A549 (cell line): ENCODE measurements at regions not wholly inside any gene's neighbourhood (a gene's known extent, or its start where the extent isn't known, plus 50 kb on each side); places are given as distances from the start of the nearest gene placed in this dataset.

ENCODE experiments used
- ATAC-seq, 2 experiments: fragments of 200-7000 bp in 1 of 2; fragments of >200 bp in 1 of 2; cut with Nextera tagmentation in 1 of 2; cut with Tn5 transposase in 1 of 2; 3 replicates each; pipeline versions ENCODE4 v1.8.0 to v1.9.1; 2018 to 2020; ENCODE audit warnings: mild to moderate bottlenecking in 1 of 2, moderate library complexity in 1 of 2
- CTCF ChIA-PET: fragments of 300-600 bp; sonication (Branson Sonifier 250); formaldehyde crosslinking; extraction: SDS; loops from one replicate; lab custom pipeline; 2021; ENCODE audit warnings: antibody characterized with exemption, inconsistent platforms; lab: Yijun Ruan, JAX
- POLR2A ChIA-PET: fragments of 350-600 bp; formaldehyde crosslinking; extraction: SDS; loops from one replicate; lab custom pipeline; 2021; ENCODE audit warnings: antibody characterized with exemption, inconsistent platforms; lab: Yijun Ruan, JAX
- DNase-seq, 2 experiments: peaks; one replicate each; pipeline versions ENCODE4 v3.0.0 to v3.0.0-alpha.2; 2011 to 2016; ENCODE audit warnings: low read depth in 1 of 2, low spot score in 1 of 2
- FAIRE-seq: peaks from 2 replicates; lab custom pipeline; 2011; peaks lifted over from hg19 to GRCh38; lab: Jason Lieb, UNC
- H3K27ac ChIP-seq, 2 experiments: fragments of >200 bp; sonication (Bioruptor Twin); formaldehyde crosslinking; 3 replicates each; pipeline ENCODE4 v1.5.1; 2016 to 2017
- H3K4me1 ChIP-seq: fragments of >200 bp; sonication (Bioruptor Twin); formaldehyde crosslinking; 3 replicates; pipeline ENCODE4 v1.6.1; 2016
- H3K4me2 ChIP-seq: fragments of >200 bp; sonication (Bioruptor Twin); formaldehyde crosslinking; 3 replicates; pipeline ENCODE4 v1.6.1; 2016
- H3K4me3 ChIP-seq: fragments of >200 bp; sonication (Bioruptor Twin); formaldehyde crosslinking; 3 replicates; pipeline ENCODE4 v1.5.1; 2016
- H3K9me3 ChIP-seq: fragments of >200 bp; sonication (Bioruptor Twin); formaldehyde crosslinking; 3 replicates; pipeline ENCODE4 v1.6.1; 2016
- BHLHE40 ChIP-seq: IDR thresholded peaks from 2 replicates; pipeline ENCODE4 v1.6.1; 2012; ENCODE audit warnings: low read depth, low read length, inconsistent platforms
- CBX2 ChIP-seq: fragments of 200-600 bp; sonication (generic); IDR thresholded peaks from 2 replicates; pipeline ENCODE4 v1.6.1; 2016; ENCODE audit warnings: low read depth, mild to moderate bottlenecking, borderline replicate concordance
- CEBPB ChIP-seq, 2 experiments: fragments of >200 bp in 1 of 2; sonication (Bioruptor Twin) in 1 of 2; formaldehyde crosslinking in 1 of 2; IDR thresholded peaks; 2 replicates each; pipeline ENCODE4 v1.6.1; 2012 to 2016
- CTCF ChIP-seq: fragments of >200 bp; sonication (Bioruptor Twin); formaldehyde crosslinking; IDR thresholded peaks from 3 replicates; pipeline ENCODE4 v1.5.1; 2016
- EHF ChIP-seq: fragments of 250-450 bp; sonication (Bioruptor Pico); IDR thresholded peaks from 2 replicates; pipeline ENCODE4 v1.5.0; 2020; ENCODE audit warnings: mild to moderate bottlenecking
- EP300 ChIP-seq, 2 experiments: fragments of >200 bp; sonication (Bioruptor Twin); formaldehyde crosslinking; IDR thresholded peaks; 2 replicates in 1 of 2; 3 replicates in 1 of 2; pipeline ENCODE4 v1.6.1; 2016 to 2017
- ESRRA ChIP-seq: fragments of 150-350 bp; IDR thresholded peaks from 2 replicates; pipeline ENCODE4 v1.6.1; 2014; ENCODE audit warnings: mild to moderate bottlenecking, low read length, borderline replicate concordance
- FOSB ChIP-seq: fragments of 250-450 bp; sonication (Bioruptor Pico); IDR thresholded peaks from 2 replicates; pipeline ENCODE4 v1.5.0; 2020; ENCODE audit warnings: mild to moderate bottlenecking, moderate library complexity
- HDAC2 ChIP-seq: fragments of 200-600 bp; sonication (generic); IDR thresholded peaks from 2 replicates; pipeline ENCODE4 v1.6.1; 2016
- HEYL ChIP-seq: fragments of 250-450 bp; sonication (Bioruptor Pico); IDR thresholded peaks from 2 replicates; pipeline ENCODE4 v1.8.0; 2021; ENCODE audit warnings: mild to moderate bottlenecking, moderate library complexity
- HOXA7 ChIP-seq: fragments of 250-450 bp; sonication (Bioruptor Pico); IDR thresholded peaks from 2 replicates; pipeline ENCODE4 v1.5.0; 2020; ENCODE audit warnings: mild to moderate bottlenecking, moderate library complexity
- HOXB5 ChIP-seq: fragments of 250-450 bp; sonication (Bioruptor Pico); IDR thresholded peaks from 2 replicates; pipeline ENCODE4 v1.5.0; 2020; ENCODE audit warnings: mild to moderate bottlenecking, moderate library complexity
- JUN ChIP-seq, 2 experiments: fragments of >200 bp; sonication (Bioruptor Twin); formaldehyde crosslinking; IDR thresholded peaks; 2 replicates in 1 of 2; 3 replicates in 1 of 2; pipeline ENCODE4 v1.6.1; 2016 to 2017
- KDM1A ChIP-seq: fragments of 200-600 bp; sonication (generic); IDR thresholded peaks from 2 replicates; pipeline ENCODE4 v1.6.1; 2016; ENCODE audit warnings: low read depth, mild to moderate bottlenecking
- NFE2L2 ChIP-seq: fragments of 150-350 bp; conservative IDR thresholded peaks from 2 replicates; pipeline ENCODE4 v1.6.1; 2014; ENCODE audit warnings: low read length
- NPAS2 ChIP-seq: fragments of 250-450 bp; sonication (Bioruptor Pico); IDR thresholded peaks from 2 replicates; pipeline ENCODE4 v1.8.0; 2022; ENCODE audit warnings: mild to moderate bottlenecking, moderate library complexity, borderline replicate concordance
- NR3C1 ChIP-seq: fragments of >200 bp; sonication (Bioruptor Twin); formaldehyde crosslinking; IDR thresholded peaks from 3 replicates; pipeline ENCODE4 v1.6.1; 2017
- PHF8 ChIP-seq: fragments of 200-600 bp; sonication (generic); IDR thresholded peaks from 2 replicates; pipeline ENCODE4 v1.6.1; 2016; ENCODE audit warnings: low read depth, mild to moderate bottlenecking, antibody characterized with exemption, moderate library complexity, borderline replicate concordance
- POLR2A ChIP-seq: IDR thresholded peaks from 2 replicates; pipeline ENCODE4 v1.6.1; 2012; ENCODE audit warnings: mild to moderate bottlenecking, low read length
- RAD21 ChIP-seq, 2 experiments: fragments of >200 bp in 1 of 2; sonication (Bioruptor Twin) in 1 of 2; formaldehyde crosslinking in 1 of 2; IDR thresholded peaks in 1 of 2; conservative IDR thresholded peaks in 1 of 2; 2 replicates in 1 of 2; 3 replicates in 1 of 2; pipeline ENCODE4 v1.6.1; 2012 to 2018; ENCODE audit warnings: inconsistent platforms in 1 of 2
- RARB ChIP-seq: fragments of 250-450 bp; sonication (Bioruptor Pico); IDR thresholded peaks from 2 replicates; pipeline ENCODE4 v1.8.0; 2021; ENCODE audit warnings: mild to moderate bottlenecking, moderate library complexity
- RFX5 ChIP-seq: fragments of 450-650 bp; IDR thresholded peaks from 2 replicates; pipeline ENCODE4 v1.7.1; 2014; ENCODE audit warnings: antibody characterized with exemption, mild to moderate bottlenecking, moderate library complexity
- SMC3 ChIP-seq: fragments of >200 bp; sonication (Bioruptor Twin); formaldehyde crosslinking; IDR thresholded peaks from 3 replicates; pipeline ENCODE4 v1.6.1; 2018; ENCODE audit warnings: inconsistent platforms
- TFCP2L1 ChIP-seq: fragments of 250-450 bp; sonication (Bioruptor Pico); IDR thresholded peaks from 2 replicates; pipeline ENCODE4 v1.5.0; 2021; ENCODE audit warnings: mild to moderate bottlenecking
- ZC3H11A ChIP-seq: fragments of 450-650 bp; IDR thresholded peaks from 2 replicates; pipeline ENCODE4 v1.6.1; 2014; ENCODE audit warnings: antibody characterized with exemption, mild to moderate bottlenecking
- ZFP36 ChIP-seq: fragments of 450-650 bp; IDR thresholded peaks from 2 replicates; pipeline ENCODE4 v1.6.1; 2014; ENCODE audit warnings: borderline replicate concordance; ENCODE audit not compliant: partially characterized antibody
- ZNF302 ChIP-seq: fragments of 250-450 bp; sonication (Bioruptor Pico); IDR thresholded peaks from 2 replicates; pipeline ENCODE4 v1.9.0; 2021; ENCODE audit warnings: inconsistent platforms, mild to moderate bottlenecking, moderate library complexity
- ZSCAN20 ChIP-seq: fragments of 250-450 bp; sonication (Bioruptor Pico); IDR thresholded peaks from 2 replicates; pipeline ENCODE4 v1.8.0; 2022; ENCODE audit warnings: mild to moderate bottlenecking, moderate library complexity
- whole genome bisulfite sequencing: methylation state at CpG from one replicate; pipeline ENCODE4 v1.1.6; 2017; ENCODE audit errors: missing lambda C conversion rate; 5-methylcytosine and 5-hydroxymethylcytosine counted together
- TF ChIP-seq, protein P1 (sequence below): fragments of >200 bp; sonication (Bioruptor Twin); formaldehyde crosslinking; IDR thresholded peaks from 2 replicates; pipeline ENCODE4 v1.6.1; 2016
- TF ChIP-seq, protein P2 (sequence below): fragments of 450-650 bp; IDR thresholded peaks from 2 replicates; pipeline ENCODE4 v1.6.1; 2014; ENCODE audit warnings: antibody characterized with exemption
- TF ChIP-seq, protein P3 (sequence below): IDR thresholded peaks from 2 replicates; pipeline ENCODE4 v1.6.1; 2012; ENCODE audit warnings: low read depth, borderline replicate concordance
- TF ChIP-seq, protein P4 (sequence below): fragments of 250-450 bp; sonication (Bioruptor Pico); IDR thresholded peaks from 2 replicates; pipeline ENCODE4 v1.5.0; 2021; ENCODE audit warnings: mild to moderate bottlenecking, moderate library complexity, borderline replicate concordance

- no peak overlapping the region for H3K27ac ChIP-seq
- no peaks in the 10 kb centered on the region; the same call in 2 of the 3 replicates for H3K9me3 ChIP-seq
- DNase-seq (no peak), FAIRE-seq (no peak), ATAC-seq (no peak)
- no peak for TF ChIP-seq ZNF302 (CRISPR knock-in tag)
- no peak for TF ChIP-seq CBX2
- TF ChIP-seq HDAC2 = no peak
- TF ChIP-seq HOXA7 (CRISPR knock-in tag) = no peak
- TF ChIP-seq ZFP36 = no peak
- TF ChIP-seq HOXB5 (CRISPR knock-in tag) = no peak
- no peak for TF ChIP-seq HEYL
- no peak for TF ChIP-seq PHF8
- TF ChIP-seq NFE2L2 = no peak
- no peak for TF ChIP-seq EHF
- no peak for TF ChIP-seq JUN (IDR thresholded peaks at IDR 0.05)
- TF ChIP-seq TFCP2L1 = no peak
- TF ChIP-seq CEBPB (IDR thresholded peaks at IDR 0.05) = no peak
- ChIA-PET POLR2A (no interaction called here), CTCF (no interaction called here)
- H3K4me1 ChIP-seq = peaks cover 13% of the 10 kb centered on the region
- H3K4me3 ChIP-seq = no peak overlapping the region
- H3K4me2 ChIP-seq = no peak overlapping the region
Observed at GRCh38 chr13:77384999-77385398, 58.1 kb upstream of the MYCBP2 start.

- Histone ChIP-seq H3K9me3 (no peaks in the 10 kb centered on the region; the same call in 2 of the 3 replicates), H3K4me1 (peaks cover 13% of the 10 kb centered on the region), H3K4me2 (no peak overlapping the region), H3K4me3 (no peak overlapping the region), H3K27ac (no peak overlapping the region)
- WGBS = 45% methylated on average over 4 of the region's 4 CpGs
- POLR2A ChIA-PET = no interaction called here
- ATAC-seq (no peak), FAIRE-seq (no peak), DNase-seq (no peak)
- no peak for TF ChIP-seq SMC3
- no peak for TF ChIP-seq RARB (CRISPR knock-in tag)
- TF ChIP-seq, protein P1, sequence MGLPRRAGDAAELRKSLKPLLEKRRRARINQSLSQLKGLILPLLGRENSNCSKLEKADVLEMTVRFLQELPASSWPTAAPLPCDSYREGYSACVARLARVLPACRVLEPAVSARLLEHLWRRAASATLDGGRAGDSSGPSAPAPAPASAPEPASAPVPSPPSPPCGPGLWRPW = no peak
- no peak for TF ChIP-seq RFX5
- no peak for TF ChIP-seq HOXB5 (CRISPR knock-in tag)
- no peak for TF ChIP-seq POLR2A
- CTCF ChIA-PET = no interaction called here
Observed at GRCh38 chr13:77383097-77383496, 56.2 kb upstream of the MYCBP2 start.

DNA sequence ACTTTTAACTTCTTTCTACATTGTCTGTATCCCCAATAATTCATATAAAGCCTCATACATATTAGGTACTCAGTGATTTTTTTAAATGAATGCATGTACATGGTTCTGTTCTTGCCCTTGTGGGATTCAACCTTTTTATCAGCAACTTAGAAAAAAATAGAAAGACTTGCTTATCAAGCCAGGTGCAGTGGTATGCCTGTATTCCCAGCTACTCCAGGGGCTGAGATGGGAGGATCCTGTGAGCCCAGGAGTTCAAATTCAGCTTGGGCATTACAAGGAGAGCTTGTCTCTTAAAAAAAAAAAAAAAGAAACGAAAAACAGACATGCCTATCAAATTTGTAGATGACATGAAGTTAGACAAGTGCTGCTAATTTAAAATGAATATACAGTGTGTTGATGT is 54.2 kb upstream of the MYCBP2 start:
- Histone ChIP-seq H3K4me2 (no peak overlapping the region), H3K4me3 (no peak overlapping the region), H3K9me3 (no peaks in the 10 kb centered on the region; the same call in 2 of the 3 replicates), H3K27ac (no peak overlapping the region), H3K4me1 (no peaks in the 10 kb centered on the region)
- no peak for DNase-seq
- ChIA-PET CTCF (interaction anchor here (0.6 kb wide), 1 partner anchor 31 kb away, joined by 3 read pairs; no protein-coding TSS in a partner anchor), POLR2A (no interaction called here)
- no peak for FAIRE-seq
- TF ChIP-seq, protein P2, sequence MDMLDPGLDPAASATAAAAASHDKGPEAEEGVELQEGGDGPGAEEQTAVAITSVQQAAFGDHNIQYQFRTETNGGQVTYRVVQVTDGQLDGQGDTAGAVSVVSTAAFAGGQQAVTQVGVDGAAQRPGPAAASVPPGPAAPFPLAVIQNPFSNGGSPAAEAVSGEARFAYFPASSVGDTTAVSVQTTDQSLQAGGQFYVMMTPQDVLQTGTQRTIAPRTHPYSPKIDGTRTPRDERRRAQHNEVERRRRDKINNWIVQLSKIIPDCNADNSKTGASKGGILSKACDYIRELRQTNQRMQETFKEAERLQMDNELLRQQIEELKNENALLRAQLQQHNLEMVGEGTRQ = no peak
- no peak for TF ChIP-seq ZC3H11A
- no peak for TF ChIP-seq HOXA7 (CRISPR knock-in tag)
- TF ChIP-seq FOSB = no peak
- TF ChIP-seq, protein P3, sequence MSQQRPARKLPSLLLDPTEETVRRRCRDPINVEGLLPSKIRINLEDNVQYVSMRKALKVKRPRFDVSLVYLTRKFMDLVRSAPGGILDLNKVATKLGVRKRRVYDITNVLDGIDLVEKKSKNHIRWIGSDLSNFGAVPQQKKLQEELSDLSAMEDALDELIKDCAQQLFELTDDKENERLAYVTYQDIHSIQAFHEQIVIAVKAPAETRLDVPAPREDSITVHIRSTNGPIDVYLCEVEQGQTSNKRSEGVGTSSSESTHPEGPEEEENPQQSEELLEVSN = no peak
- TF ChIP-seq RARB (CRISPR knock-in tag) = no peak
- TF ChIP-seq CBX2 = no peak
- no peak for TF ChIP-seq RAD21 (conservative IDR thresholded peaks at IDR 0.05 in 1 of 2, IDR thresholded peaks at IDR 0.05 in 1 of 2)
- TF ChIP-seq NPAS2 = no peak
- no peak for TF ChIP-seq KDM1A
- TF ChIP-seq ZSCAN20 (CRISPR knock-in tag) = no peak
- no peak for TF ChIP-seq BHLHE40
- TF ChIP-seq ESRRA = no peak
- TF ChIP-seq, protein P4, sequence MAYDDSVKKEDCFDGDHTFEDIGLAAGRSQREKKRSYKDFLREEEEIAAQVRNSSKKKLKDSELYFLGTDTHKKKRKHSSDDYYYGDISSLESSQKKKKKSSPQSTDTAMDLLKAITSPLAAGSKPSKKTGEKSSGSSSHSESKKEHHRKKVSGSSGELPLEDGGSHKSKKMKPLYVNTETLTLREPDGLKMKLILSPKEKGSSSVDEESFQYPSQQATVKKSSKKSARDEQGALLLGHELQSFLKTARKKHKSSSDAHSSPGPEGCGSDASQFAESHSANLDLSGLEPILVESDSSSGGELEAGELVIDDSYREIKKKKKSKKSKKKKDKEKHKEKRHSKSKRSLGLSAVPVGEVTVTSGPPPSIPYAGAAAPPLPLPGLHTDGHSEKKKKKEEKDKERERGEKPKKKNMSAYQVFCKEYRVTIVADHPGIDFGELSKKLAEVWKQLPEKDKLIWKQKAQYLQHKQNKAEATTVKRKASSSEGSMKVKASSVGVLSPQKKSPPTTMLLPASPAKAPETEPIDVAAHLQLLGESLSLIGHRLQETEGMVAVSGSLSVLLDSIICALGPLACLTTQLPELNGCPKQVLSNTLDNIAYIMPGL (CRISPR knock-in tag) = no peak
- TF ChIP-seq TFCP2L1 = no peak
- TF ChIP-seq EP300 (IDR thresholded peaks at IDR 0.05) = no peak
- TF ChIP-seq NR3C1 = no peak
- no peak for TF ChIP-seq CTCF
- WGBS = 15% methylated on average over 1 of the region's 1 CpG
- no peak for ATAC-seq
